Ishikawa (cell line): ENCODE measurements at regions not wholly inside any gene's neighbourhood (a gene's known extent, or its start where the extent isn't known, plus 50 kb on each side); places are given as distances from the start of the nearest gene placed in this dataset.

Experiments
- EP300 ChIP-seq: IDR thresholded peaks from 2 replicates; pipeline ENCODE4 v1.6.1; 2012; ENCODE audit warnings: borderline replicate concordance
- REST ChIP-seq: IDR thresholded peaks from 2 replicates; pipeline ENCODE4 v1.6.1; 2012; ENCODE audit warnings: low read depth, mild to moderate bottlenecking
- YY1 ChIP-seq: IDR thresholded peaks from 2 replicates; pipeline ENCODE4 v1.6.1; 2012; ENCODE audit warnings: low read depth

GRCh38 chr14:48805315-48805714, 780.9 kb downstream of the RPS29 start:
- TF ChIP-seq EP300 (no peak), REST (no peak), YY1 (no peak)
